ENCODE measurements at regions not wholly inside any gene's neighbourhood (a gene's known extent, or its start where the extent isn't known, plus 50 kb on each side); places are given as distances from the start of the nearest gene placed in this dataset.

DNA sequence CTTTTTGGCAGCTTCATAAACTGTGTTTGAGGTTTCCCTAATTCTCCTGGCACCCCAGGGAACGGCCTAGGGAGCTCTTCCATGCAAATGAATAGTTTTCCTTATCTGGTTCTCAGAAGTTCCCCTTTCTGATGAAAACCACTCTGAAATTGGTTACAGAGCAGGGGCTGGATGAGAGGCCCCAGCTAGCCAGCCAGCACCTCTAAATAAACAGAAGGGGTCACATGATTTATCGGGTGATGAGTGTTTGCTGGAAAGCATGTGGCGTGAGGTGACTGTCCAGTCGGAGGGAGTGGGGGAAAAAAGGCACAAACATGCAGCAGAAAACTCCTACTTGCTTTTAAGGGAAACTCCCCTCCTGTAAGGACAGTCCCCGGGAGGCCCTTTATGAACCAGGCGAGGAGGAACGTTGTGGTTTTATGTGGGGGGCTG, 261.2 kb upstream of the ANKRD55 start:
- no peak for DNase-seq (ENCODE audit: low read depth in 4 of 4, low spot score in 2 of 4)

DNA sequence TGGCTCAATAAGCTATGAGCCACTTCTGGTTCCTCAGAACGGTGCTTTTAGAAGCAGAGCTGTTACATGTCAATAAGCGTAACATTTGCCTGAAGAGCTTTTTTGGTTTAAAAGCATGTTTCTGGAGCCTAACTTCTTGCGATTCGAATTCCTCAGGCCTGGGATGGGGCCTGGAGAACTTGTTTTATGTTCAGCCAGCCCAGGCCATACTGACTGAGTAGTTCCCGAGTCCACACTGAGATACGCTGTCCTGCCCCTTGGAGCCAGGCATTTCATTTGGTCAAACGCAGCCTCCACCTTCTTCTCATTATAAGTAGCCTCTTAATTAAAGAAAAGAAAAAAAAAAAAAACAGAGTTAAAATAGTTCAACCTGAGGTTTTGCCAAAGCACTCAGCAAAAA, 260.6 kb upstream of the ANKRD55 start:
- DNase-seq (ENCODE audit: low read depth in 4 of 4, low spot score in 2 of 4), result no peak

- no peak for DNase-seq (ENCODE audit: low read depth in 4 of 4, low spot score in 2 of 4)
Measured at GRCh38 chr5:56493308-56493707, 260.2 kb upstream of the ANKRD55 start.

DNA sequence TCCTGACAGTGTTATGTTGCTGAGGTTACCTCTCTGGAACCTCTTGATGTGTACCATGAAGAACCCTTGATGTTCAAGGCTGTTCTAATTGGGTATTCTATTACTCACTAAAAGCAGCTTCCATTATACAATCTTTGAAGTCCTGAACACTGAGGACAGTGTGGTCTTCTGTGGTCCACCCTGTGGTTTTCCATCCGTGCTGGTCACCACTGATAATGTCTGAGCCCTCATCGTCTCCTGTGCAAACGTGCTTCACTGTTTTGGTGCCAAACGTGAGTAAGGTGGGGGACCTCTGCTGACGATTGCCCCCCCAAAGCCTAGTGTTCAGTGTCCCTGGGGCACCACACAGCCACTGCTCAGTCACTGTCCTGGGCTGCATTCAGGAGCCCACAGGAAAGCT, 259.7 kb upstream of the ANKRD55 start:
- DNase-seq (ENCODE audit: low read depth in 4 of 4, low spot score in 2 of 4), result no peak

DNA sequence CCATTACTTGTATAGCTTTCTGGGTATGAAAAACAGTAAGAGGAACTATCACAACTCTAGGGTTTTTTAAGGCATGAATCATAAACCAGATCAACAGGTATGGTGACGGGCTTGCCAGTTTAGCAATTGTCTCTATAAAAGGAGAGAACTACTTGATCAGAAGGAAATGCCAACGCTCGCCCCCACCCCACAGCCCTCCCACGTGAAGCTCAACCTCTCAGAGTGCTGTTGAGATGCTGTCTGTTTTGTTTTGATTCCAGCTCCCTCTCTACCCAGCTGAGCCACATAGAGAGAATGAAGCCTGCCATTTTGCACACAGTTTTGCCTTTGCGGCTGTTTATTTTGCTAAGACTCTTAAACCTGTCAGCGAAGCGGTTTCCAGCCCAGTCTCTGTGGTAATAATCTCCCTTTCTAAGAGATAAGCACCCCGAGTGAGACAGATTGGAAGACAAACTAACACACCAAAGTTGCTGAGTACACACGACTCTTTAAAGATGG, 257.9 kb upstream of the ANKRD55 start:
- no peak for DNase-seq (ENCODE audit: low read depth in 4 of 4, low spot score in 2 of 4)

GRCh38 chr5:56489272-56489671, 256.1 kb upstream of the ANKRD55 start:
- no peak for DNase-seq (ENCODE audit: low read depth in 4 of 4, low spot score in 2 of 4)

DNA sequence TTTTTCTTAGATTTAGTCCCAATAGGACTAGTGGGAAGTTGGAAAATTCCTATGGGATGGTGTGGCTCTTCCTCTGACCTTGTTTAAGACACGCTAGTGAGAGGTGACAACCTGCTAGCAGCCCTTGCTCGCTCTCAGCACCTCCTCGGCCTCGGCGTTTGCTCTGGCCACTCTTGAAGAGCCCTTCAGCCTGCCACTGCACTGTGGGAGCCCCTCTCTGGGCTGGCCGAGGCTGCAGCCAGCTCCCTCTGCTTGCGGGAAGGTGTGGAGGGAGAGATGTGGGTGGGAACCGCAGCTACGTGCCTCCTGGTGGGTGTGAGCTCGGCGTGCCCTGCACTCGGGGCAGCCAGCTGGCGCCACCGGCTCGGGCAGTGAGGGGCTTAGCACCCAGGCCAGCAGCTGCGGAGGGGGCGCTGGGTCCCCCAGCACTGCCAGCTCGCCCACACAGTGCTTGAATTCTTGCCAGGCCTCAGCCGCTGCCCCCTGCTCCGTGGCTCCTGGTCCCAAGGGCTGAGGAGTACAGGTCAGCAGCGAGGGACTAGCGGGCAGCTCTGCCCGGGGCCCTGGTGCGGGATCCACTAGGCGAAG, 254.5 kb upstream of the ANKRD55 start:
- no peak for DNase-seq (ENCODE audit: low read depth in 4 of 4, low spot score in 2 of 4)

GRCh38 chr5:56482363-56482762, 249.2 kb upstream of the ANKRD55 start:
- DNase-seq (ENCODE audit: low read depth in 4 of 4, low spot score in 2 of 4), result no peak

DNA sequence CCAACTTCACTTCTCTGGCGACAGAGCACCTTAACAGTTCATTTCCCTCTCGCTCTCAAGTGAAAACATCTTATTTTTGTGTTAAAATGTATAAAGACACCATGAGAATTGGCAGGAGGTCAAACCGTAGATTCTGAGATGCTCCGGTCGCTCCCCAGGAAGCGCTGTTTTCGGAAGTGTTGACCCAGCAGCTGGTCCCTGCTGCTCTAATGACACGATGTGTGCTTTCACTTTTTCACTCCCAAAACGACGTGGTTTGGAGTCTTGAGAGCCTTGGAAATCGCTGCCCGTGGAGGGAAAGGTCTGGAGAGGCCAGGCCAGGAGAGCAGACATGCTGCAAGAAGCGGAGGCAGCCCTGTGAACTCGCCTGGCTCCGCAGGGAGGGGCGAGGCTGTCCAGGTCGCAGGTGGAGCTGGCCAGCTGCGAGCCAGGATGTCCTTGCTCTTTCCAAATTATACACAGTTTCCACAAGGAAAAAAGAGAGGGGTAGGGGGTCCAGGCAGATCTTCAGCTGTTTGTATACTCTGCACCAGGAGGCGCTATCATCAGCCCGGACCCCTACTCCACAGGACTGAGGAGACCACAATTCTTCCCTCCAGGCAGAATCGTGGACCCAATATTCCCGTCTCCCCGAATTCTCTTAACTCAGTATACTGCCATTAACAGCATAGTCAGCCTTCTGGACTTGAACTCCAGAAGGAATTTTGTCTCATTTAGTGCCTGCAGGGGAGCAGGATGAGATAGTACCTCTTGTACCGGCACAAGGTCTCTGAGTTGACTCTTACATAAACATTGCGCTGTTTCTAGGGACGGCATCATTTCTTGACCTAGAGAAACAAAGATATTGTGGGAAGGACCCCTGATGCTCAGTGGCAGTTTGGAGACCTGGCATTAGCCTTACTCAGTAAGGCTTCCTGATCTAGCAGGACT, 248.6 kb upstream of the ANKRD55 start:
- DNase-seq (ENCODE audit: low read depth in 4 of 4, low spot score in 2 of 4), result peak; percentile 59 to 79 (median 70)

DNA sequence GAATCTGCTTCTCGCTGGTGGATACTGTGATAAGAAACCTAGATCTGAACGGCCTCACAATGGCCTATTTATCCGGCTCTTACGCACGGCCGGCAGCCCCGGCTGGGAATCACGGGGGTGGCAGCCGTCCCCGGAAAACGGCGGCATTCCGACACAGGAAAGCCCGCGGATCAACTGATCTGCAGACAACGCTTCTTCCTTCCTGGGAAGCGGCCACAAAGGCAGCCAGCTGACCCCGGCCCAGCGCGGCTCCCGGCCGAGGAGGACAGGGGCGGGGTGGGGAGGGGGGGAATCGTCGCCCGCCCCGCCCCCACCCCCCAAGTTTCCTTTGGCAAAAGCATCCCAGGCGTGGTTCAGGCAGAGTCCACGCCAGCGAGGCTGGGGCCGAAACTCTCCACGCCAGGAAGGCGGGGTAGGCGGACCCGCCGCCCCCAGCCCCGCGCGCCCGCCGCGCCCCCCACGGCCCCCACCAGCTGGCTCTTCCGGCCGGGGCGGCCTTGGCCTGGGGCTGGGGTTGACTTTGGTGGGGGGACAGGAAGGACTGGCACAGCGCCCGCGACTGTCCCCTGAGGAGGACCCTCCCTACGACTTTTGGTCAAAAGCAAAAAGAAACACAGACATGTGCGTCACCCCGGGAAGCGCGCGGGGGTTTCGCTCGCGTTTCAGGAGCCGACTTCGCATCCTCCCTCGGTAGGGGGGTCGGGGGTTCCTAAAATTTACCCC, 247.7 kb upstream of the ANKRD55 start:
- DNase-seq (ENCODE audit: low read depth in 4 of 4, low spot score in 2 of 4), result peak in 3 of 4 donors; percentile 48 to 62 (median 58)

DNA sequence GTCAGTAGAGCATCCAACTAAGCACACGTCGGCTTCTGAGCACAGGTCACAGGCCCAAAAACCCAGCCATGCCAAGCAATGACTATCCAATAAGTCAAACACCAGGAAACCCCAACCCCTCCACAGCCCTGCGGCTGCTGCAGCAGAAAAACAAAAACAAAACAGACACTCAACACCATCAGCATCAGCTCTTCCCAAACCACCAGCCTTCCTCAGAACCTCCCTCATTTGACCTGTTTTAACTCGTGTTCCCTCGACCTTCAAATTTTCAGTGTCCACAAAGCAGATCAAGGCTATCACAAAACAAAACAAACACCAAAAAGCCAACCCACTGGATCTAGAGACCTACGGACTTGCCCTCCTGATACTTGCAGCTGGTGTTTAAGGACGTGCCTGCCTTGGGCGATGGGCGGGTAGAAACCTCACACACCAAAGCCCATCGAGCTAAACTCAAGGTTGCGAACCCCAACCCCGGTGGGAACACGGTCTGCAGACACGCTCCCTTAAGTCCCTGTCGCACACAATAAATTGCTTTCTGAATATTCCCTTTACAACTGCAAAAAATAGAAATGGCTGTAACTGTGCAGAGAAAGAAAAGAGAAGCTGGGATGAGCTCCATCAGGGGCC, 247.1 kb upstream of the ANKRD55 start:
- DNase-seq (ENCODE audit: low read depth in 4 of 4, low spot score in 2 of 4), result peak in 3 of 4 donors; percentile 65 to 80 (median 73)

GRCh38 chr5:56479696-56480077, 246.6 kb upstream of the ANKRD55 start:
- DNase-seq (ENCODE audit: low read depth in 4 of 4, low spot score in 2 of 4), result no peak

DNA sequence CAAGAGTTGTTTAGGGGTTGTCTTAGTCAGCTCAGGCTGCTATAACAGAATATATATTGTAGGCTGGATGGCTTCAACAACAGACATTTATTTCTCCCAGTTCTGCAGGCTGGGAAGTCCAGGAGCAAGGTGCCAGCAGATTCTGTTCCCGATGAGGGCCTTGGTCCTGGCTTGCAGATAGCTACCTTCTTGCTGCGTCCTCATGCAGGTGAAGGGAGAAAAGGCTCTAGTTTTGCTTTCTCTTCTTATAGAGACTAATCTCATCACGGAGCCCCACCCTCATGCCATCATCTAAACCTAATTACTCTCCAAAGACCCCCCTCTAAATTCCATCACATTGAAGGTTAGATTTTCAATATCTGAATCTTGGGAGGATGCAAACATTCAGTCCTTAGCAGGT, 246.0 kb upstream of the ANKRD55 start:
- no peak for DNase-seq (ENCODE audit: low read depth in 4 of 4, low spot score in 2 of 4)

DNA sequence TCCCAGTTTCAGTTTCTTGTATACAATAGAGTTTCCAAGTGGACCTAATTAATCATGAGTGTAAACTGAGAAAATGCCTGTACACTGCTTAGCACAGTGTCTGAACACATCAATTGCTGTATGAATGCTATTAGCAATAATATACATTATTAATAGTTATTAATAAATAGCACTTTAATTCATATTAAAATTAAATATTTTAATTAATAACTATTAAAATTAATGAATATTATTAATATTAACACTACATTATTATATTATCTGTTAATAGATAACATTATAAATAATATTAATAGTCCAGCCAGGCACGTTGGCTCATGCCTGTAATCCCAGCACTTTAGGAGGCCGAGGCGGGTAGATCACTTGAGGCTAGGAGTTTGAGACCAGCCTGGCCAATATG, 244.9 kb upstream of the ANKRD55 start:
- DNase-seq (ENCODE audit: low read depth in 4 of 4, low spot score in 2 of 4), result no peak

DNA sequence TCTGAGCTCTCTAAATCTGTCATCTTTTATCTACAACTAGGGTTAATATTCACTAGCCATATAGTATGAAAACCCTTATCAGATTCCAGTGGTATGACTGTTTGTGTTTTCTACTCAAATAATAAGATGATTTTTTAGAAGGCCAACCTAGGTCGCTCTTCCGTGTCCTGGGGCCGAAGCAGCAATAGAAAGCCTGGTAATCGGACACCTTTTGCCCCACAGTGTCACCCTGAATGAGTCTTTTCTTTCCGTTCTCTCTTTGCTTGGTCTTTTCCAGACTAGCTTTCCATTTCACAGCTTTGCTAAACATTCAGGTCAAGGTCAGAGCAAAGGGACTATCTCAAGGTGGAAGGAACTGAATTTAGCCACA, 243.3 kb upstream of the ANKRD55 start:
- no peak for DNase-seq (ENCODE audit: low read depth in 4 of 4, low spot score in 2 of 4)

GRCh38 chr5:56475689-56476486, 242.8 kb upstream of the ANKRD55 start:
- no peak for DNase-seq (ENCODE audit: low read depth in 4 of 4, low spot score in 2 of 4)

GRCh38 chr5:56471707-56472106, 238.6 kb upstream of the ANKRD55 start:
- no peak for DNase-seq (ENCODE audit: low read depth in 4 of 4, low spot score in 2 of 4)

GRCh38 chr5:56470007-56470406, 236.9 kb upstream of the ANKRD55 start:
- no peak for DNase-seq (ENCODE audit: low read depth in 4 of 4, low spot score in 2 of 4)

DNA sequence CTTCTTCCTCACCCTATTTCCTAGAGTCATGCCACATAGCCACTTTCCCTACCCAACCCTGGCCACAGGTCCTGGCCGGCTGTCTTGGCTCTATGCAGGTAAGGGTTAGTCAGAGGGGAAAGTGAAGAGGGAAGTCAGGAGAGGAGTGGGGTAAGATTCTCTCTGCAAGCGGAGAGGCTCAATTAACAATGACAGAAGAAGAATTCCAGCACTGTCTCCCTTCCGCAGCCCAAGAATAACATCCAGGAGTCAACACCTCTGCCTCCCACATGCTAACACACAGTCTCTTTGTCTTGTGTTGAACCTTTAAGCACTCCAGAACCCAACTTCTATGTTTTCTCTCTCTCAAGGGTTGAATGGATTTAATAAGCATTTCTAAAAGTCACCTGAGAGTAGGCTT, 235.1 kb upstream of the ANKRD55 start:
- DNase-seq (ENCODE audit: low read depth in 4 of 4, low spot score in 2 of 4), result no peak

- DNase-seq (ENCODE audit: low read depth in 4 of 4, low spot score in 2 of 4), result no peak
Measured at GRCh38 chr5:56467176-56467717, 234.1 kb upstream of the ANKRD55 start.

Measured in left renal cortex interstitium (tissue), 4 donors.